ENCODE measurements at regions not wholly inside any gene's neighbourhood (a gene's known extent, or its start where the extent isn't known, plus 50 kb on each side); places are given as distances from the start of the nearest gene placed in this dataset.
A peak's percentile ranks its signal among the peaks of the same experiment; 100 is the strongest.
"Not testable (repeated sequence)": the region's sequence is repeated elsewhere in the genome, so short reads cannot be mapped to it uniquely, and the experiment has no call there.

- no peak for DNase-seq (ENCODE audit: low read depth)
These were observed 87.1 kb downstream of the SCN11A start for GRCh38 chr3:38964646-38965045.

GRCh38 chr3:38964204-38964603 is 87.5 kb downstream of the SCN11A start:
- DNase-seq (ENCODE audit: low read depth), result no peak

- DNase-seq (ENCODE audit: low read depth), result peak; percentile 31
These were observed 90.7 kb downstream of the SCN11A start for GRCh38 chr3:38960953-38961622.

GRCh38 chr3:38960042-38960622 is 91.6 kb downstream of the SCN11A start:
- no peak for DNase-seq (ENCODE audit: low read depth)

GRCh38 chr3:38958026-38958720 is 93.6 kb downstream of the SCN11A start:
- no peak for DNase-seq (ENCODE audit: low read depth)

- no peak for DNase-seq (ENCODE audit: low read depth)
These were observed 94.4 kb downstream of the SCN11A start for GRCh38 chr3:38957296-38957695.

GRCh38 chr3:38952721-38953120 is 99.0 kb downstream of the SCN11A start:
- no peak for DNase-seq (ENCODE audit: low read depth)

- DNase-seq (ENCODE audit: low read depth), result not testable (repeated sequence)
These were observed 100.6 kb downstream of the SCN11A start for GRCh38 chr3:38951167-38951566.

GRCh38 chr3:38950581-38950980 is 101.2 kb downstream of the SCN11A start:
- DNase-seq (ENCODE audit: low read depth), result no peak

- DNase-seq (ENCODE audit: low read depth), result no peak
These were observed 101.8 kb downstream of the SCN11A start for GRCh38 chr3:38949994-38950393.

- DNase-seq (ENCODE audit: low read depth), result no peak
These were observed 111.3 kb downstream of the SCN11A start for GRCh38 chr3:38940394-38940793.

GRCh38 chr3:38925351-38925750 is 109.3 kb upstream of the SCN10A start:
- no peak for DNase-seq (ENCODE audit: low read depth)

- DNase-seq (ENCODE audit: low read depth), result no peak
These were observed 100.7 kb upstream of the SCN10A start for GRCh38 chr3:38916706-38917105.

- DNase-seq (ENCODE audit: low read depth), result no peak
These were observed 91.4 kb upstream of the SCN10A start for GRCh38 chr3:38907426-38907825.

- no peak for DNase-seq (ENCODE audit: low read depth)
These were observed 74.4 kb upstream of the SCN10A start for GRCh38 chr3:38890426-38890825.

GRCh38 chr3:38878646-38879045 is 62.6 kb upstream of the SCN10A start:
- DNase-seq (ENCODE audit: low read depth), result peak; percentile 20

Measured in CMK (cell line).